Neural cell (in vitro differentiated cells): ENCODE measurements at regions not wholly inside any gene's neighbourhood (a gene's known extent, or its start where the extent isn't known, plus 50 kb on each side); places are given as distances from the start of the nearest gene placed in this dataset.

Source experiments
- CTCF ChIP-seq: fragments of 450-650 bp; IDR thresholded peaks from 2 replicates; pipeline ENCODE4 v1.5.1; 2014; ENCODE audit warnings: antibody characterized with exemption, mild to moderate bottlenecking, moderate library complexity; ENCODE audit not compliant: poor library complexity, severe bottlenecking
- EP300 ChIP-seq: fragments of 450-650 bp; conservative IDR thresholded peaks from 2 replicates; pipeline ENCODE4 v1.6.1; 2014; ENCODE audit warnings: antibody characterized with exemption, mild to moderate bottlenecking, moderate library complexity; ENCODE audit not compliant: poor library complexity, severe bottlenecking
- EZH2 ChIP-seq: fragments of 200-600, 300-800 bp; shearing (Covaris generic), sonication (generic); IDR thresholded peaks from 2 replicates; pipeline ENCODE4 v1.6.1; 2014; ENCODE audit warnings: antibody characterized with exemption, low read length, borderline replicate concordance, mild to moderate bottlenecking; ENCODE audit not compliant: insufficient read depth, poor library complexity, severe bottlenecking
- MXI1 ChIP-seq: fragments of 450-650 bp; conservative IDR thresholded peaks from 2 replicates; pipeline ENCODE4 v1.6.1; 2014; ENCODE audit warnings: antibody characterized with exemption, mild to moderate bottlenecking; ENCODE audit not compliant: poor library complexity, severe bottlenecking
- POLR2AphosphoS5 ChIP-seq: IDR thresholded peaks from 2 replicates; pipeline ENCODE4 v1.6.1; 2012
- RAD21 ChIP-seq: fragments of 450-650 bp; conservative IDR thresholded peaks from 2 replicates; pipeline ENCODE4 v1.6.1; 2014; ENCODE audit warnings: antibody characterized with exemption, mild to moderate bottlenecking, moderate library complexity
- TAF1 ChIP-seq: IDR thresholded peaks from 2 replicates; pipeline ENCODE4 v1.6.1; 2012; ENCODE audit warnings: low read depth

GRCh38 chr3:187871848-187872247 lies 126.6 kb upstream of the BCL6 start:
- TF ChIP-seq POLR2AphosphoS5 (no peak), CTCF (no peak), RAD21 (no peak), EP300 (no peak), EZH2 (no peak), TAF1 (no peak), MXI1 (no peak)
